H1 (cell line): ENCODE measurements at regions not wholly inside any gene's neighbourhood (a gene's known extent, or its start where the extent isn't known, plus 50 kb on each side); places are given as distances from the start of the nearest gene placed in this dataset.

Experiments used
- JUN ChIP-seq: IDR thresholded peaks from 2 replicates; pipeline ENCODE4 v1.6.1; 2011; ENCODE audit warnings: low read depth, mild to moderate bottlenecking, improper control_type of control experiment, low read length
- YY1 ChIP-seq: IDR thresholded peaks from 2 replicates; pipeline ENCODE4 v1.6.1; 2011; ENCODE audit warnings: low read depth, mild to moderate bottlenecking, low read length
- TF ChIP-seq, protein P1 (sequence below): fragments of 300-600 bp; sonication (generic); IDR thresholded peaks from 2 replicates; pipeline ENCODE4 v1.7.1; 2012; ENCODE audit warnings: low read length, moderate library complexity, mild to moderate bottlenecking, inconsistent platforms; ENCODE audit not compliant: insufficient replicate concordance

DNA sequence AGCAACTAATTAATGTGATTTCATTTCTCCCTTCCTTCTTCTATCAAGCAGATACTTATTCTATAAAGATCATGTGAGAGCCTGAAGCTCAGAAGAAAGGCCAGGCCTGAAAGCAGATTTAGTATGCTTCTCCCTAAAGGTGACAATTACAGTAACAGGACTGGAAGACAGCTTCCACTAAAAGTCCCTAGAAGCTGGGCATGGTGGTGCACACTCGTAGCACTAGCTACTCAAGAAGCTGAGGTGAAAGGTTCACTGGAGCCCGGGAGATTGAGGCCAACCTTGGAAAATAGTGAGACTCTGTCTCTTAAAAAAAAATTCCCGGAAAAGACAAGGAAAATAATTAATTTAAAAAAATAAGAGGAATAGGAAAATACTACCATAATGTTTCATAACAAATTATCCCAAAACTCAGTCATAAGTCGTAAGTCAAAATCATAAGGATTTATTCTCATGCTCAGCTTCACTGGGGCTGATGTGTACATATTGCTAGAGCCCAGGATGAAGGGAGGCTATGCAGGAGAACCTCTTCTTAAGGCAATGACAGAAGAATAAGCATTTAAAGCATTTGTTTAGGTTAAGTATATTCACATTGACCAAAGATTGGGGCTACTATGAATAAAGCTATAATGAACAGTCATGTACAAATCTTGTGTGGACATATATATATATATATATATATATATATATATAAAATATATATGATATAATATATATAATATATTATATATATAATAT is 210.8 kb upstream of the SMARCA2 start (continued):
- TF ChIP-seq, protein P1, sequence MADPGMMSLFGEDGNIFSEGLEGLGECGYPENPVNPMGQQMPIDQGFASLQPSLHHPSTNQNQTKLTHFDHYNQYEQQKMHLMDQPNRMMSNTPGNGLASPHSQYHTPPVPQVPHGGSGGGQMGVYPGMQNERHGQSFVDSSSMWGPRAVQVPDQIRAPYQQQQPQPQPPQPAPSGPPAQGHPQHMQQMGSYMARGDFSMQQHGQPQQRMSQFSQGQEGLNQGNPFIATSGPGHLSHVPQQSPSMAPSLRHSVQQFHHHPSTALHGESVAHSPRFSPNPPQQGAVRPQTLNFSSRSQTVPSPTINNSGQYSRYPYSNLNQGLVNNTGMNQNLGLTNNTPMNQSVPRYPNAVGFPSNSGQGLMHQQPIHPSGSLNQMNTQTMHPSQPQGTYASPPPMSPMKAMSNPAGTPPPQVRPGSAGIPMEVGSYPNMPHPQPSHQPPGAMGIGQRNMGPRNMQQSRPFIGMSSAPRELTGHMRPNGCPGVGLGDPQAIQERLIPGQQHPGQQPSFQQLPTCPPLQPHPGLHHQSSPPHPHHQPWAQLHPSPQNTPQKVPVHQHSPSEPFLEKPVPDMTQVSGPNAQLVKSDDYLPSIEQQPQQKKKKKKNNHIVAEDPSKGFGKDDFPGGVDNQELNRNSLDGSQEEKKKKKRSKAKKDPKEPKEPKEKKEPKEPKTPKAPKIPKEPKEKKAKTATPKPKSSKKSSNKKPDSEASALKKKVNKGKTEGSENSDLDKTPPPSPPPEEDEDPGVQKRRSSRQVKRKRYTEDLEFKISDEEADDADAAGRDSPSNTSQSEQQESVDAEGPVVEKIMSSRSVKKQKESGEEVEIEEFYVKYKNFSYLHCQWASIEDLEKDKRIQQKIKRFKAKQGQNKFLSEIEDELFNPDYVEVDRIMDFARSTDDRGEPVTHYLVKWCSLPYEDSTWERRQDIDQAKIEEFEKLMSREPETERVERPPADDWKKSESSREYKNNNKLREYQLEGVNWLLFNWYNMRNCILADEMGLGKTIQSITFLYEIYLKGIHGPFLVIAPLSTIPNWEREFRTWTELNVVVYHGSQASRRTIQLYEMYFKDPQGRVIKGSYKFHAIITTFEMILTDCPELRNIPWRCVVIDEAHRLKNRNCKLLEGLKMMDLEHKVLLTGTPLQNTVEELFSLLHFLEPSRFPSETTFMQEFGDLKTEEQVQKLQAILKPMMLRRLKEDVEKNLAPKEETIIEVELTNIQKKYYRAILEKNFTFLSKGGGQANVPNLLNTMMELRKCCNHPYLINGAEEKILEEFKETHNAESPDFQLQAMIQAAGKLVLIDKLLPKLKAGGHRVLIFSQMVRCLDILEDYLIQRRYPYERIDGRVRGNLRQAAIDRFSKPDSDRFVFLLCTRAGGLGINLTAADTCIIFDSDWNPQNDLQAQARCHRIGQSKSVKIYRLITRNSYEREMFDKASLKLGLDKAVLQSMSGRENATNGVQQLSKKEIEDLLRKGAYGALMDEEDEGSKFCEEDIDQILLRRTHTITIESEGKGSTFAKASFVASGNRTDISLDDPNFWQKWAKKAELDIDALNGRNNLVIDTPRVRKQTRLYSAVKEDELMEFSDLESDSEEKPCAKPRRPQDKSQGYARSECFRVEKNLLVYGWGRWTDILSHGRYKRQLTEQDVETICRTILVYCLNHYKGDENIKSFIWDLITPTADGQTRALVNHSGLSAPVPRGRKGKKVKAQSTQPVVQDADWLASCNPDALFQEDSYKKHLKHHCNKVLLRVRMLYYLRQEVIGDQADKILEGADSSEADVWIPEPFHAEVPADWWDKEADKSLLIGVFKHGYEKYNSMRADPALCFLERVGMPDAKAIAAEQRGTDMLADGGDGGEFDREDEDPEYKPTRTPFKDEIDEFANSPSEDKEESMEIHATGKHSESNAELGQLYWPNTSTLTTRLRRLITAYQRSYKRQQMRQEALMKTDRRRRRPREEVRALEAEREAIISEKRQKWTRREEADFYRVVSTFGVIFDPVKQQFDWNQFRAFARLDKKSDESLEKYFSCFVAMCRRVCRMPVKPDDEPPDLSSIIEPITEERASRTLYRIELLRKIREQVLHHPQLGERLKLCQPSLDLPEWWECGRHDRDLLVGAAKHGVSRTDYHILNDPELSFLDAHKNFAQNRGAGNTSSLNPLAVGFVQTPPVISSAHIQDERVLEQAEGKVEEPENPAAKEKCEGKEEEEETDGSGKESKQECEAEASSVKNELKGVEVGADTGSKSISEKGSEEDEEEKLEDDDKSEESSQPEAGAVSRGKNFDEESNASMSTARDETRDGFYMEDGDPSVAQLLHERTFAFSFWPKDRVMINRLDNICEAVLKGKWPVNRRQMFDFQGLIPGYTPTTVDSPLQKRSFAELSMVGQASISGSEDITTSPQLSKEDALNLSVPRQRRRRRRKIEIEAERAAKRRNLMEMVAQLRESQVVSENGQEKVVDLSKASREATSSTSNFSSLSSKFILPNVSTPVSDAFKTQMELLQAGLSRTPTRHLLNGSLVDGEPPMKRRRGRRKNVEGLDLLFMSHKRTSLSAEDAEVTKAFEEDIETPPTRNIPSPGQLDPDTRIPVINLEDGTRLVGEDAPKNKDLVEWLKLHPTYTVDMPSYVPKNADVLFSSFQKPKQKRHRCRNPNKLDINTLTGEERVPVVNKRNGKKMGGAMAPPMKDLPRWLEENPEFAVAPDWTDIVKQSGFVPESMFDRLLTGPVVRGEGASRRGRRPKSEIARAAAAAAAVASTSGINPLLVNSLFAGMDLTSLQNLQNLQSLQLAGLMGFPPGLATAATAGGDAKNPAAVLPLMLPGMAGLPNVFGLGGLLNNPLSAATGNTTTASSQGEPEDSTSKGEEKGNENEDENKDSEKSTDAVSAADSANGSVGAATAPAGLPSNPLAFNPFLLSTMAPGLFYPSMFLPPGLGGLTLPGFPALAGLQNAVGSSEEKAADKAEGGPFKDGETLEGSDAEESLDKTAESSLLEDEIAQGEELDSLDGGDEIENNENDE = no peak
- TF ChIP-seq JUN = no peak
- TF ChIP-seq YY1 = no peak
